Gastrocnemius medialis (tissue), 4 donors: ENCODE measurements at regions not wholly inside any gene's neighbourhood (a gene's known extent, or its start where the extent isn't known, plus 50 kb on each side); places are given as distances from the start of the nearest gene placed in this dataset.

Source experiments
- POLR2A ChIP-seq, 2 donors: fragments of 450-650 bp; IDR thresholded peaks; one replicate each; pipeline ENCODE4 v1.6.1; 2017; ENCODE audit warnings: antibody characterized with exemption in 2 of 2, mild to moderate bottlenecking in 2 of 2, moderate library complexity in 2 of 2
- TF ChIP-seq, protein P1 (sequence below), 5 experiments: fragments of 450-650 bp in 3 of 5; fragments of 200-600 bp in 2 of 5; sonication (generic) in 2 of 5; IDR thresholded peaks in 4 of 5; conservative IDR thresholded peaks in 1 of 5; 1 replicate in 4 of 5; 2 replicates in 1 of 5; pipeline ENCODE4 v1.5.1; 2016 to 2019; ENCODE audit warnings: antibody characterized with exemption in 5 of 5, mild to moderate bottlenecking in 3 of 5, moderate library complexity in 3 of 5

DNA sequence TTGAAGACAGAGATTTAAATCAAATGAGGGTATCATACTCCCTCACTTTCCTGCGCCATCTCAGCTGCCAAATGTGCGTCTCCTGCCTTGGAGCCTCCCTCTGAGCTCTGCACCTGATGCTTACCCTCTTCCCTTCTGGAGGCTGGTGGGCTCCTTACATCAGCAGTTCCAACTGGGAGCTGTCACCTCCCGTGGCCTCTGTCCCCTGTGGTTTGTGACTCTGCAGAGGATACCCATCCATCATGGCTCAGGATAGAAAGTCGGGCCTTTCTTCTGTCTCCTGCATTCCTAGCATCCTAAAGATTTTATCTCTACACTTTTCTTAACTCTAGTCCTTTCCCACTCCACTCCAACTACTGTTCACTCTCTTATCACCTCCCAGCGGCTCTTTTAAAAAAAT, 570.6 kb downstream of the BCL11B start:
- TF ChIP-seq, protein P1, sequence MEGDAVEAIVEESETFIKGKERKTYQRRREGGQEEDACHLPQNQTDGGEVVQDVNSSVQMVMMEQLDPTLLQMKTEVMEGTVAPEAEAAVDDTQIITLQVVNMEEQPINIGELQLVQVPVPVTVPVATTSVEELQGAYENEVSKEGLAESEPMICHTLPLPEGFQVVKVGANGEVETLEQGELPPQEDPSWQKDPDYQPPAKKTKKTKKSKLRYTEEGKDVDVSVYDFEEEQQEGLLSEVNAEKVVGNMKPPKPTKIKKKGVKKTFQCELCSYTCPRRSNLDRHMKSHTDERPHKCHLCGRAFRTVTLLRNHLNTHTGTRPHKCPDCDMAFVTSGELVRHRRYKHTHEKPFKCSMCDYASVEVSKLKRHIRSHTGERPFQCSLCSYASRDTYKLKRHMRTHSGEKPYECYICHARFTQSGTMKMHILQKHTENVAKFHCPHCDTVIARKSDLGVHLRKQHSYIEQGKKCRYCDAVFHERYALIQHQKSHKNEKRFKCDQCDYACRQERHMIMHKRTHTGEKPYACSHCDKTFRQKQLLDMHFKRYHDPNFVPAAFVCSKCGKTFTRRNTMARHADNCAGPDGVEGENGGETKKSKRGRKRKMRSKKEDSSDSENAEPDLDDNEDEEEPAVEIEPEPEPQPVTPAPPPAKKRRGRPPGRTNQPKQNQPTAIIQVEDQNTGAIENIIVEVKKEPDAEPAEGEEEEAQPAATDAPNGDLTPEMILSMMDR (IDR thresholded peaks at IDR 0.05 in 4 of 5, conservative IDR thresholded peaks at IDR 0.05 in 1 of 5) = no peak
- no peak for TF ChIP-seq POLR2A (IDR thresholded peaks at IDR 0.05)
